ENCODE measurements at regions not wholly inside any gene's neighbourhood (a gene's known extent, or its start where the extent isn't known, plus 50 kb on each side); places are given as distances from the start of the nearest gene placed in this dataset.
"Not testable (repeated sequence)": the region's sequence is repeated elsewhere in the genome, so short reads cannot be mapped to it uniquely, and the experiment has no call there.

GRCh38 chr6:20271818-20272217, 59.5 kb upstream of the MBOAT1 start:
- intact Hi-C loops (cut with DNase I) = no loop called here
- no peaks in the 10 kb centered on the region for H3K9me3 ChIP-seq
- no peak overlapping the region for H3K27ac ChIP-seq
- TF ChIP-seq CTCF (IDR thresholded peaks at IDR 0.05) = no peak
- H3K27me3 ChIP-seq = no peaks in the 10 kb centered on the region
- no peak overlapping the region for H3K4me3 ChIP-seq
- WGBS, 2 donors = 57 to 59% methylated on average over 3 of the region's 3 CpGs
- H3K36me3 ChIP-seq = no peaks in the 10 kb centered on the region
- ATAC-seq (no peak), DNase-seq (no peak)
- peaks cover 0 to 6% (median 0%) of the 10 kb centered on the region in 9 donors for H3K4me1 ChIP-seq

- Histone ChIP-seq H3K36me3 (no peaks in the 10 kb centered on the region), H3K27me3 (peaks cover 0 to 8% (median 0%) of the 10 kb centered on the region in 7 donors), H3K4me1 (no peaks in the 10 kb centered on the region), H3K4me3 (no peak overlapping the region), H3K9me3 (no peaks in the 10 kb centered on the region), H3K27ac (no peak overlapping the region)
- no peak for TF ChIP-seq CTCF (IDR thresholded peaks at IDR 0.05)
- no peak for DNase-seq
- intact Hi-C loops (cut with DNase I) = no loop called here
- WGBS, 2 donors = 90 to 92% methylated on average over 4 of the region's 4 CpGs
- ATAC-seq = no peak
Observed at GRCh38 chr6:20274137-20274536, 61.9 kb upstream of the MBOAT1 start.

- DNase-seq; H3K27ac ChIP-seq; H3K27me3 ChIP-seq; H3K4me3 ChIP-seq; intact Hi-C loops (cut with DNase I); H3K9me3 ChIP-seq; H3K36me3 ChIP-seq; ATAC-seq; H3K4me1 ChIP-seq: not testable (repeated sequence)
- WGBS, 2 donors = 93 to 97% methylated on average over 2 of the region's 2 CpGs
Observed at GRCh38 chr6:20275837-20276236, 63.6 kb upstream of the MBOAT1 start.

- H3K27me3 ChIP-seq; H3K4me1 ChIP-seq; intact Hi-C loops (cut with DNase I); H3K4me3 ChIP-seq; ATAC-seq; H3K27ac ChIP-seq; H3K36me3 ChIP-seq; DNase-seq: not testable (repeated sequence)
- H3K9me3 ChIP-seq = peaks cover 0 to 11% (median 0%) of the 10 kb centered on the region in 11 donors
- WGBS, 2 donors = 71% methylated on average over 6 of the region's 6 CpGs
Observed at GRCh38 chr6:20277724-20278123, 65.5 kb upstream of the MBOAT1 start.

GRCh38 chr6:20279051-20279450, 66.8 kb upstream of the MBOAT1 start:
- WGBS, 2 donors = 46 to 62% methylated on average over 4 of the region's 4 CpGs

More at GRCh38 chr6:20279051-20279450, 66.8 kb upstream of the MBOAT1 start:
- intact Hi-C loops (cut with DNase I) = no loop called here
- H3K4me1 ChIP-seq = no peaks in the 10 kb centered on the region
- H3K4me3 ChIP-seq = no peak overlapping the region
- H3K27ac ChIP-seq = no peak overlapping the region
- H3K27me3 ChIP-seq = peaks cover 0 to 8% (median 0%) of the 10 kb centered on the region in 7 donors
- TF ChIP-seq CTCF (IDR thresholded peaks at IDR 0.05) = no peak
- DNase-seq = no peak
- no peak for ATAC-seq
- peaks cover 0 to 20% (median 0%) of the 10 kb centered on the region in 11 donors for H3K9me3 ChIP-seq
- no peaks in the 10 kb centered on the region for H3K36me3 ChIP-seq
